CD14-positive monocyte (primary cell): ENCODE measurements at regions not wholly inside any gene's neighbourhood (a gene's known extent, or its start where the extent isn't known, plus 50 kb on each side); places are given as distances from the start of the nearest gene placed in this dataset.

Experiments
- DNase-seq, 3 donors: peaks; one replicate each; pipeline ENCODE4 v3.0.0-alpha.2; 2011 to 2022
- H2AFZ ChIP-seq: 2 replicates; pipeline ENCODE4 v1.6.0; 2012; ENCODE audit warnings: mild to moderate bottlenecking, low read depth, low read length, inconsistent platforms; ENCODE audit not compliant: insufficient read depth, poor library complexity, severe bottlenecking
- H3K27ac ChIP-seq, 2 donors: 1 replicate in 1 of 2; 2 replicates in 1 of 2; pipeline ENCODE4 v1.5.1; 2012 to 2013; ENCODE audit warnings: low read length in 2 of 2, control low read depth in 1 of 2, inconsistent platforms in 1 of 2, low read depth in 1 of 2, mild to moderate bottlenecking in 1 of 2
- H3K27me3 ChIP-seq, 2 donors: one replicate each; pipeline versions ENCODE4 v1.6.0 to v1.6.1; 2011 to 2013; ENCODE audit warnings: low read length in 2 of 2; ENCODE audit not compliant: control insufficient read depth in 2 of 2, insufficient read depth in 2 of 2
- H3K36me3 ChIP-seq, 2 donors: replicated peaks in 1 of 2; 1 replicate in 1 of 2; 2 replicates in 1 of 2; pipeline versions ENCODE4 v1.5.1 to v1.6.1; 2012 to 2013; ENCODE audit warnings: low read length in 2 of 2, control low read depth in 1 of 2, inconsistent platforms in 1 of 2, mild to moderate bottlenecking in 1 of 2; ENCODE audit not compliant: insufficient read depth in 2 of 2, control insufficient read depth in 1 of 2
- H3K4me1 ChIP-seq, 2 donors: 1 replicate in 1 of 2; 2 replicates in 1 of 2; pipeline versions ENCODE4 v1.5.1 to v1.6.1; 2012 to 2013; ENCODE audit warnings: low read length in 2 of 2, control low read depth in 1 of 2, inconsistent platforms in 1 of 2, mild to moderate bottlenecking in 1 of 2, moderate library complexity in 1 of 2; ENCODE audit not compliant: insufficient read depth in 2 of 2, control insufficient read depth in 1 of 2
- H3K4me2 ChIP-seq: replicated peaks from 2 replicates; pipeline ENCODE3; 2012; ENCODE audit warnings: low read length, moderate library complexity, mild to moderate bottlenecking; ENCODE audit not compliant: poor library complexity, severe bottlenecking; ENCODE audit errors: extremely low read depth
- H3K4me3 ChIP-seq, 3 experiments: fragments of 200-600 bp in 1 of 3; sonication (generic) in 1 of 3; replicated peaks in 1 of 3; 1 replicate in 2 of 3; 2 replicates in 1 of 3; pipeline ENCODE4 v1.5.1; 2011 to 2013; ENCODE audit warnings: low read length in 3 of 3, mild to moderate bottlenecking in 3 of 3, control low read depth in 2 of 3, low read depth in 2 of 3, inconsistent platforms in 1 of 3, moderate library complexity in 1 of 3
- H3K79me2 ChIP-seq: 2 replicates; pipeline ENCODE4 v1.6.0; 2012; ENCODE audit warnings: mild to moderate bottlenecking, control low read depth, inconsistent platforms, low read length, moderate library complexity; ENCODE audit not compliant: insufficient read depth
- H3K9ac ChIP-seq: 2 replicates; pipeline ENCODE4 v1.6.0; 2017; ENCODE audit warnings: low read length, mild to moderate bottlenecking; ENCODE audit not compliant: insufficient read depth, poor library complexity, severe bottlenecking
- H3K9me3 ChIP-seq, 2 donors: replicated peaks in 1 of 2; 1 replicate in 1 of 2; 2 replicates in 1 of 2; pipeline versions ENCODE4 v1.5.1 to v1.6.1; 2012 to 2013; ENCODE audit warnings: low read length in 2 of 2, control low read depth in 1 of 2; ENCODE audit not compliant: control insufficient read depth in 1 of 2, insufficient read depth in 1 of 2
- H4K20me1 ChIP-seq: 2 replicates; pipeline ENCODE4 v1.6.0; 2012; ENCODE audit warnings: mild to moderate bottlenecking, low read length, control low read depth, moderate library complexity; ENCODE audit not compliant: insufficient read depth
- H3K27ac Mint-ChIP-seq, 7 donors: one replicate each; pipeline ENCODE4 v1.8.0; 2020; ENCODE audit warnings: mild to moderate bottlenecking in 7 of 7, mixed read lengths in 7 of 7, moderate library complexity in 6 of 7, inconsistent platforms in 2 of 7
- H3K27me3 Mint-ChIP-seq, 3 donors: one replicate each; pipeline ENCODE4 v1.8.0; 2021 to 2022; ENCODE audit warnings: low read depth in 3 of 3, mild to moderate bottlenecking in 3 of 3, mixed read lengths in 3 of 3, moderate library complexity in 3 of 3, inconsistent platforms in 1 of 3
- H3K36me3 Mint-ChIP-seq, 2 donors: one replicate each; pipeline ENCODE4 v1.8.0; 2020; ENCODE audit warnings: mixed read lengths in 2 of 2, inconsistent platforms in 1 of 2, mild to moderate bottlenecking in 1 of 2
- H3K4me1 Mint-ChIP-seq: one replicate; pipeline ENCODE4 v1.8.0; 2020; ENCODE audit warnings: mild to moderate bottlenecking, mixed read lengths
- H3K4me3 Mint-ChIP-seq, 2 donors: one replicate each; pipeline ENCODE4 v1.8.0; 2020; ENCODE audit warnings: mild to moderate bottlenecking in 2 of 2, mixed read lengths in 2 of 2, moderate library complexity in 1 of 2
- H3K9me3 Mint-ChIP-seq, 7 donors: one replicate each; pipeline ENCODE4 v1.8.0; 2020 to 2022; ENCODE audit warnings: mixed read lengths in 7 of 7, mild to moderate bottlenecking in 6 of 7, moderate library complexity in 6 of 7, inconsistent platforms in 2 of 7
- CTCF ChIP-seq: fragments of 200-600 bp; IDR thresholded peaks from one replicate; pipeline ENCODE4 v1.8.0; 2022; ENCODE audit warnings: antibody characterized with exemption, mild to moderate bottlenecking
- WGBS: methylation state at CpG from one replicate; pipeline ENCODE4 v1.1.5; 2013; ENCODE audit warnings: missing lambda C conversion rate; ENCODE audit not compliant: insufficient coverage; 5-methylcytosine and 5-hydroxymethylcytosine counted together
- intact Hi-C, 2 donors: fragments of 100-400 bp; cut with micrococcal nuclease; formaldehyde crosslinking; loops; one replicate each; pipeline versions ENCODE4 v1.15.0 to v1.15.1; 2023

DNA sequence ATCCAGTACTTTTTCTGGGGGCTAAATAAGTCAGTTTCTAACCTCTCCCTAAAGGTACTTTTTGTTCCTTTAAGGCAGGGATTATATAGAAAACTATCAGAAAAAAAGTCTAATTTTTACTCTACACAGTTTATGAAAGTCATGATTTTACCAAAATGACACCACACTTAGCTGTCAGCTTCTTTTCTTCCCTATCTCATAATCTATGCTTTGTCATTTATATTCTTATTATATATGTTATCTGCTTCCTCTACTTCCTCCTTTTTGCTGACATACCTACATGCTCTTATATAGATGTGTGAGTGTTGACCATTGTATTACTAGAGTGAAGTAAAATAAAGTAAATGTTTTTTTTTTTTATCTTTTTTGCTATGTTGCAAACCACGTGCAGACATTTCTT is 203.9 kb upstream of the CHRM2 start:
- H3K9me3 Mint-ChIP-seq: peaks cover 0 to 2% (median 0%) of the 10 kb centered on the region in 7 donors
- Histone ChIP-seq H3K27me3 (no peaks in the 10 kb centered on the region), H3K36me3 (no peaks in the 10 kb centered on the region), H2AFZ (no peak overlapping the region), H3K4me1 (no peaks in the 10 kb centered on the region), H3K4me3 (no peak overlapping the region), H3K9me3 (no peaks in the 10 kb centered on the region), H3K79me2 (no peaks in the 10 kb centered on the region), H3K4me2 (no peak overlapping the region), H3K27ac (no peak overlapping the region), H4K20me1 (no peaks in the 10 kb centered on the region), H3K9ac (no peak overlapping the region)
- H3K4me1 Mint-ChIP-seq: no peaks in the 10 kb centered on the region
- H3K27me3 Mint-ChIP-seq: peaks cover 0 to 2% (median 0%) of the 10 kb centered on the region in 3 donors
- no peaks in the 10 kb centered on the region for H3K36me3 Mint-ChIP-seq
- H3K4me3 Mint-ChIP-seq: no peak overlapping the region
- H3K27ac Mint-ChIP-seq: no peak overlapping the region
- WGBS: no CpG with 5 or more reads among the region's 1 CpG
- no peak for TF ChIP-seq CTCF
- no peak for DNase-seq
- intact Hi-C loops: no loop called here

DNA sequence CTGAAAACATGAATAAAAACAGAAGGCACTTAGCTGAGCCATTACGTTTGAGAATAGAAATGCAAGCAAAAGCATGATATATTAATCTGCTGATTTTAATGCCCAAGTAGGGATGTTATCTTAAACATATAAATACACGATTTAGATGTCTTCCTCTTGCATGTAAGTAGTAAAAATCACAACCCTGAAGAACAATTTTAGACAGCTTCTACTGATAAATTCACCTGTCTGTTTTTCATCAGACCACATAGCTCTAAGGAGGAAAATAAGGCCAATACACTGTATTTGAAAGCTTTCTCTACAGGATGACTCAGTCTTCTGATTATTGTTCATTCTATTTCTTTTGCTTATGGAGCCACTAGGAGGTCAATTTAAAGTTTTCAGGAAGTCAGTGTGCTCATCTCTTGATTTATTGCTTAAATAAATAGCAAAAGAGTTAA is 210.9 kb upstream of the CHRM2 start:
- intact Hi-C loops: no loop called here
- Histone ChIP-seq H3K4me3 (no peak overlapping the region), H3K4me2 (no peak overlapping the region), H4K20me1 (no peaks in the 10 kb centered on the region), H3K4me1 (no peaks in the 10 kb centered on the region), H3K9ac (no peak overlapping the region), H3K27ac (no peak overlapping the region), H3K79me2 (no peaks in the 10 kb centered on the region), H3K9me3 (peaks cover 0 to 2% of the 10 kb centered on the region in 2 donors), H3K27me3 (no peaks in the 10 kb centered on the region), H3K36me3 (no peaks in the 10 kb centered on the region), H2AFZ (no peak overlapping the region)
- TF ChIP-seq CTCF: no peak
- peaks cover 0 to 2% (median 1%) of the 10 kb centered on the region in 3 donors for H3K27me3 Mint-ChIP-seq
- peaks cover 0 to 4% (median 2%) of the 10 kb centered on the region in 7 donors for H3K9me3 Mint-ChIP-seq
- WGBS: 60% methylated on average over 1 of the region's 2 CpGs
- H3K4me3 Mint-ChIP-seq: no peak overlapping the region
- H3K27ac Mint-ChIP-seq: no peak overlapping the region
- no peaks in the 10 kb centered on the region for H3K36me3 Mint-ChIP-seq
- DNase-seq: no peak
- H3K4me1 Mint-ChIP-seq: no peaks in the 10 kb centered on the region
